Smooth muscle cell (in vitro differentiated cells): ENCODE measurements at regions not wholly inside any gene's neighbourhood (a gene's known extent, or its start where the extent isn't known, plus 50 kb on each side); places are given as distances from the start of the nearest gene placed in this dataset.

Experiments used
- DNase-seq: peaks from one replicate; lab custom pipeline; 2025; ENCODE audit not compliant: unreplicated experiment; lab: John Stamatoyannopoulos, UW
- H2AFZ ChIP-seq: fragments of 200-600 bp; sonication (generic); 2 replicates; pipeline ENCODE4 v1.6.0; 2016; ENCODE audit warnings: antibody characterized with exemption, low read depth, mild to moderate bottlenecking
- H3F3A ChIP-seq: fragments of 200-600 bp; sonication (generic); 2 replicates; pipeline ENCODE4 v1.6.0; 2017; ENCODE audit warnings: antibody characterized with exemption, low read depth
- H3K27ac ChIP-seq: fragments of 200-600 bp; sonication (generic); 2 replicates; pipeline ENCODE4 v1.5.1; 2016; ENCODE audit warnings: low read depth, mild to moderate bottlenecking
- H3K27me3 ChIP-seq: fragments of 200-600 bp; sonication (generic); 2 replicates; pipeline ENCODE4 v1.6.1; 2016; ENCODE audit warnings: low read depth, mild to moderate bottlenecking
- H3K36me3 ChIP-seq: fragments of 200-600 bp; sonication (generic); 2 replicates; pipeline ENCODE4 v1.5.1; 2016; ENCODE audit warnings: low read depth
- H3K4me1 ChIP-seq: fragments of 200-600 bp; sonication (generic); 2 replicates; pipeline ENCODE4 v1.5.1; 2016; ENCODE audit warnings: low read depth
- H3K4me2 ChIP-seq: fragments of 200-600 bp; sonication (generic); 2 replicates; pipeline ENCODE4 v1.6.0; 2016; ENCODE audit warnings: mild to moderate bottlenecking
- H3K4me3 ChIP-seq: fragments of 200-600 bp; sonication (generic); 2 replicates; pipeline ENCODE4 v1.5.1; 2016; ENCODE audit warnings: mild to moderate bottlenecking
- H3K79me2 ChIP-seq: fragments of 200-600 bp; sonication (generic); 2 replicates; pipeline ENCODE4 v1.6.0; 2016; ENCODE audit warnings: low read depth, mild to moderate bottlenecking
- H3K9ac ChIP-seq: fragments of 200-600 bp; sonication (generic); 2 replicates; pipeline ENCODE4 v1.6.0; 2016; ENCODE audit warnings: low read depth
- H3K9me3 ChIP-seq: fragments of 200-600 bp; sonication (generic); replicated peaks from 2 replicates; pipeline ENCODE4 v1.5.1; 2016; ENCODE audit warnings: low read depth
- H4K20me1 ChIP-seq: fragments of 200-600 bp; sonication (generic); 2 replicates; pipeline ENCODE4 v1.6.0; 2016; ENCODE audit warnings: low read depth
- WGBS: methylation state at CpG from one replicate; pipeline ENCODE4 v1.1.7; 2016; ENCODE audit warnings: low lambda C conversion rate; 5-methylcytosine and 5-hydroxymethylcytosine counted together
- TF ChIP-seq, protein P1 (sequence below): fragments of 200-600 bp; sonication (generic); IDR thresholded peaks from 2 replicates; pipeline ENCODE4 v1.5.1; 2017; ENCODE audit warnings: borderline replicate concordance, mild to moderate bottlenecking, antibody characterized with exemption; ENCODE audit not compliant: insufficient read depth, poor library complexity, severe bottlenecking

DNA sequence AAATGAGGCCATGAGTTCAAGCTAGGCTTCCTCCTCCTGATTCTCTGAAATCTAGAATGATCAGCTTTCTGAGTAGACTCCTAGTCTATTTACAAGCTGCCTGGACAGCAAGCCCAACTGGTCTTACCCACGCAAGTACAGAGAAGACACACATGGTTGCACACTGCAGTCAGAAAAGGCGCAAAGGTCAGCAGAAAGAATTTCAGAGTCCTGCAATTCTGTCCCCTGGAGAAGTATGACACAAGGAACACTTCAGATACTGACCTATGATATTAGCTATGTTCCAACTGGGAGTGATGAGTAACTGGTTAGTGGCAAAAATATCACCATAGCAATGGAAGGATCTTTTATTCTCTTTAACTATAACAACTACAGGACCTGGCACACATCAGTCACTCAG is 336.1 kb upstream of the PKDCC start:
- H3K79me2 ChIP-seq = no peaks in the 10 kb centered on the region
- no peaks in the 10 kb centered on the region for H3K4me1 ChIP-seq
- H3K27me3 ChIP-seq = no peaks in the 10 kb centered on the region
- TF ChIP-seq, protein P1, sequence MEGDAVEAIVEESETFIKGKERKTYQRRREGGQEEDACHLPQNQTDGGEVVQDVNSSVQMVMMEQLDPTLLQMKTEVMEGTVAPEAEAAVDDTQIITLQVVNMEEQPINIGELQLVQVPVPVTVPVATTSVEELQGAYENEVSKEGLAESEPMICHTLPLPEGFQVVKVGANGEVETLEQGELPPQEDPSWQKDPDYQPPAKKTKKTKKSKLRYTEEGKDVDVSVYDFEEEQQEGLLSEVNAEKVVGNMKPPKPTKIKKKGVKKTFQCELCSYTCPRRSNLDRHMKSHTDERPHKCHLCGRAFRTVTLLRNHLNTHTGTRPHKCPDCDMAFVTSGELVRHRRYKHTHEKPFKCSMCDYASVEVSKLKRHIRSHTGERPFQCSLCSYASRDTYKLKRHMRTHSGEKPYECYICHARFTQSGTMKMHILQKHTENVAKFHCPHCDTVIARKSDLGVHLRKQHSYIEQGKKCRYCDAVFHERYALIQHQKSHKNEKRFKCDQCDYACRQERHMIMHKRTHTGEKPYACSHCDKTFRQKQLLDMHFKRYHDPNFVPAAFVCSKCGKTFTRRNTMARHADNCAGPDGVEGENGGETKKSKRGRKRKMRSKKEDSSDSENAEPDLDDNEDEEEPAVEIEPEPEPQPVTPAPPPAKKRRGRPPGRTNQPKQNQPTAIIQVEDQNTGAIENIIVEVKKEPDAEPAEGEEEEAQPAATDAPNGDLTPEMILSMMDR = no peak
- H3K4me3 ChIP-seq = no peak overlapping the region
- no peak for DNase-seq
- H3K4me2 ChIP-seq = no peak overlapping the region
- 93% methylated on average over 2 of the region's 2 CpGs for WGBS
- H3K9ac ChIP-seq = no peak overlapping the region
- H3K36me3 ChIP-seq = no peaks in the 10 kb centered on the region
- no peaks in the 10 kb centered on the region for H3F3A ChIP-seq
- H3K9me3 ChIP-seq = no peaks in the 10 kb centered on the region
- no peak overlapping the region for H2AFZ ChIP-seq
- no peaks in the 10 kb centered on the region for H4K20me1 ChIP-seq
- no peak overlapping the region for H3K27ac ChIP-seq

DNA sequence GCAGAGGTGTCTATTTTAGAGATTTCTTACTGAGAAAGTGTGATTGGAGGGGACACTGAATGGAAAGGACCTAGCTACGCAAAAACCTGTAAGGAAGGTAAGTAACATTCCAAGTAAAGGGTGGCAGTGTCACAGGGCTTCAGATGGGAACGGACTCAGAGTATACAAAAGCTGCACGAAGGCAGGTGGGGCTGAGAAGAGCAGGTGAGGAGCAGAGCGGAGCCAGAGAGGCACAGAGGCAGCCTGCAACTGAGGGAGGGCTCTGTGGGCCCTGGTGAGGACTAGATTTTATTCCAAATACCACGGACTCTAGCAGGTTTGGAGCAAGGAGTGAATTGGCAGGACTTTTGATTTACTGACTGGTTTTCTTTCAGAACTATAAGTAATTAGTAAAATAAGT is 331.3 kb upstream of the PKDCC start:
- H3K79me2 ChIP-seq = no peaks in the 10 kb centered on the region
- H3K27me3 ChIP-seq = no peaks in the 10 kb centered on the region
- H3K27ac ChIP-seq = no peak overlapping the region
- no peak overlapping the region for H3K4me2 ChIP-seq
- WGBS = 82% methylated on average over 5 of the region's 5 CpGs
- no peak overlapping the region for H2AFZ ChIP-seq
- no peaks in the 10 kb centered on the region for H3F3A ChIP-seq
- DNase-seq = no peak
- H4K20me1 ChIP-seq = no peaks in the 10 kb centered on the region
- H3K9me3 ChIP-seq = no peaks in the 10 kb centered on the region
- H3K4me1 ChIP-seq = no peaks in the 10 kb centered on the region
- H3K4me3 ChIP-seq = no peak overlapping the region
- no peak overlapping the region for H3K9ac ChIP-seq
- TF ChIP-seq, protein P1 = no peak
- H3K36me3 ChIP-seq = no peaks in the 10 kb centered on the region

DNA sequence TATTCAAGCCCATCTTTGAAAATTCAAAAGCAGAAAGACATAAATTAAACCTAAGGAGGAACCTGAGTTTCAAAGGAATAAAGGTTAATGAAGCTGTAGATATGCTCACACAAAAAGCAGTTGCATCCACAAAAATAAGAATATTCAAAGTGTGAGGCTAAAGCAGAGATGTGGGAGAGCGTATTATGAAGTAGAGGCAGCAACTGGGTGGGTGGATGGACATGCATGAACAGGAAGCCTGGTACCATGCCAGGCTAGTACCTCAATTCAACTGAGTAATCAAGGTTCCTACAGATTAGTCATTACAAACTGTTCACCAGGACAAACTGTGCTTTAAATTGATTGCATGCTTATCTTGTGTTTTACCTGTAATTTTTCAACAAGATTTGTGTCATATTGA is 330.0 kb upstream of the PKDCC start:
- TF ChIP-seq, protein P1 = no peak
- H3K4me2 ChIP-seq = no peak overlapping the region
- H3K27ac ChIP-seq = no peak overlapping the region
- DNase-seq = no peak
- H3K36me3 ChIP-seq = no peaks in the 10 kb centered on the region
- H3F3A ChIP-seq = no peaks in the 10 kb centered on the region
- WGBS = 96% methylated on average over 1 of the region's 1 CpG
- H3K27me3 ChIP-seq = no peaks in the 10 kb centered on the region
- no peak overlapping the region for H2AFZ ChIP-seq
- peaks cover 5% of the 10 kb centered on the region for H3K4me1 ChIP-seq
- H3K4me3 ChIP-seq = no peak overlapping the region
- H3K9ac ChIP-seq = no peak overlapping the region
- no peaks in the 10 kb centered on the region for H3K9me3 ChIP-seq
- H4K20me1 ChIP-seq = no peaks in the 10 kb centered on the region
- no peaks in the 10 kb centered on the region for H3K79me2 ChIP-seq

DNA sequence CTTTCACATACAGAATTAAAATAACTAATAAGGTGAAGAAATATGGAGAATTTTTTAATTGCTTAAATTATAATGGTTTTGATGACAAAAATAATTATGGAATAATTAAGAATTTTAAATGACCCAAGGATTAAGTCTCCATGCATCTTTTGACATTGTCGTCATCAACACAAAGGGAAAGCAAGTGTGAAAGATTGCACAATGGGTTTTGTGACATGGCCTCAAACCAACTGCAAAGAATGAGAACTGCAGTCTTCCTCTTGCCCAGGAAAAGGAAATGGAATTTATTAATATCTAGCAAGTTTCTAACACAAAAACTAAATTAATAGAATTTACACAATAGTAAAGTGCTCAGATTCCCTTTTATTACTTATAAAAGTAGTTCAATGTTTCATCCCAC is 329.1 kb upstream of the PKDCC start:
- TF ChIP-seq, protein P1 = no peak
- DNase-seq = no peak
- Histone ChIP-seq H3K9me3 (no peaks in the 10 kb centered on the region), H3K27me3 (no peaks in the 10 kb centered on the region), H3K4me2 (no peak overlapping the region), H4K20me1 (no peaks in the 10 kb centered on the region), H3K9ac (no peak overlapping the region), H2AFZ (no peak overlapping the region), H3K4me1 (peaks cover 14% of the 10 kb centered on the region), H3K36me3 (no peaks in the 10 kb centered on the region), H3F3A (no peaks in the 10 kb centered on the region), H3K27ac (no peak overlapping the region), H3K79me2 (no peaks in the 10 kb centered on the region), H3K4me3 (no peak overlapping the region)
- WGBS = 85% methylated on average over 1 of the region's 1 CpG
